Activated CD4-positive, alpha-beta T cell treated with anti-CD3 and anti-CD28 coated beads, Interleukin-2, amount 10 ng/mL, durations not matched to agents 7 days and 5 days (primary cell): ENCODE measurements at regions not wholly inside any gene's neighbourhood (a gene's known extent, or its start where the extent isn't known, plus 50 kb on each side); places are given as distances from the start of the nearest gene placed in this dataset.

Experiments
- CTCF ChIA-PET: fragments of 350-600 bp; sonication (Branson Sonifier 250); formaldehyde crosslinking; loops from one replicate; lab custom pipeline; 2021; ENCODE audit warnings: antibody characterized with exemption; lab: Charles Lee
- POLR2A ChIA-PET: fragments of 350-600 bp; sonication (Branson Sonifier 250); formaldehyde crosslinking; loops from one replicate; lab custom pipeline; 2021; ENCODE audit warnings: antibody characterized with exemption; lab: Charles Lee
- DNase-seq: peaks from one replicate; pipeline ENCODE4 v3.0.0-alpha.2; 2020
- H3K27ac Mint-ChIP-seq: one replicate; pipeline ENCODE4 v1.8.0; 2021; ENCODE audit warnings: mild to moderate bottlenecking, moderate library complexity, mixed read lengths
- H3K27me3 Mint-ChIP-seq: one replicate; pipeline ENCODE4 v1.8.0; 2021; ENCODE audit warnings: mixed read lengths
- H3K36me3 Mint-ChIP-seq: one replicate; pipeline ENCODE4 v1.8.0; 2021; ENCODE audit warnings: low read depth, mixed read lengths
- H3K4me1 Mint-ChIP-seq: one replicate; pipeline ENCODE4 v1.8.0; 2021; ENCODE audit warnings: mixed read lengths
- H3K4me3 Mint-ChIP-seq: one replicate; pipeline ENCODE4 v1.8.0; 2021; ENCODE audit warnings: mild to moderate bottlenecking, moderate library complexity, mixed read lengths
- H3K9me3 Mint-ChIP-seq: one replicate; pipeline ENCODE4 v1.8.0; 2021; ENCODE audit warnings: mixed read lengths

DNA sequence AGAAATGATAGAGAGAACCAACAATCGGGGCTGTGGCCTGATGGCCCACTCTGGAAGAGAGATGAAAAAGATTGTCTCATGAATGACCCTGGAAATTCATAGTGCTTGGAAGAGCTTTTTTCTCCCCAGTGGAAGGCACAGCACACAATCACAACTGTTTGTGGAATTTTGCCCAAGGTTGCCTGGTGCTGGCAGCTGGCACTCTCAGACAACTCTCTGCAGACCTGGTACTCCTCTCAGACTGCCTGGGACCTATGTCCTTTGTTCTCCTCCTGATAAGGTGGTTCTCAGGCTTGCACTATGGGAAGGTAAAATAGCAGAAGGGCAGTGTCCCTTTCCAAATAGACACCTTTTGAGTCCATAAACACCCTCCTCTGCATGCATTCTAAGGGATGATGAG, 144.1 kb upstream of the SEL1L start:
- Mint-ChIP-seq H3K9me3 (no peaks in the 10 kb centered on the region), H3K27me3 (peaks cover 1% of the 10 kb centered on the region), H3K4me1 (no peaks in the 10 kb centered on the region), H3K36me3 (no peaks in the 10 kb centered on the region), H3K27ac (no peak overlapping the region), H3K4me3 (no peak overlapping the region)
- ChIA-PET POLR2A (no interaction called here), CTCF (no interaction called here)
- no peak for DNase-seq

DNA sequence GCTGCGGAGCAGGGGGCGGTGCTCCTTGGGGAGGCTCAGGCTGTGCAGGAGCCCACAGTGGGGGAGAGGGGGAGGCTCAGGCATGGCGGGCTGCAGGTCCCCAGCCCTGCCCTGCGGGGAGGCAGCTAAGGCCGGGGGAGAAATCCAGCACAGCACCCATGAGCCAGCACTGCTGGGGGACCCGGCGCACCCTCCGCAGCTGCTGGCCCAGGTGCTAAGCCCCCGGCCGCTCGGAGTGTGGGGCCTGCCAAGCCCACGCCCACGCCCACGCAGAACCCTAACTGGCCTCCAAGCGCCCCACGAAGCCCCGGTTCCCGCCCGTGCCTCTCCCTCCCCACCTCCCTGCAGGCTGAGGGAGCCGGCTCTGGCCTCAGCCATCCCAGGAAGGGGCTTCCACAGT, 145.6 kb upstream of the SEL1L start:
- Mint-ChIP-seq H3K9me3 (no peaks in the 10 kb centered on the region), H3K4me3 (no peak overlapping the region), H3K27ac (no peak overlapping the region), H3K36me3 (no peaks in the 10 kb centered on the region), H3K4me1 (no peaks in the 10 kb centered on the region), H3K27me3 (peaks cover 1% of the 10 kb centered on the region)
- POLR2A ChIA-PET, result no interaction called here
- CTCF ChIA-PET, result no interaction called here
- no peak for DNase-seq

GRCh38 chr14:81681541-81681940, 147.9 kb upstream of the SEL1L start:
- Mint-ChIP-seq H3K36me3 (no peaks in the 10 kb centered on the region), H3K4me1 (no peaks in the 10 kb centered on the region), H3K4me3 (no peak overlapping the region), H3K27me3 (peaks cover 1% of the 10 kb centered on the region), H3K27ac (no peak overlapping the region), H3K9me3 (no peaks in the 10 kb centered on the region)
- POLR2A ChIA-PET, result no interaction called here
- no peak for DNase-seq
- CTCF ChIA-PET, result no interaction called here

DNA sequence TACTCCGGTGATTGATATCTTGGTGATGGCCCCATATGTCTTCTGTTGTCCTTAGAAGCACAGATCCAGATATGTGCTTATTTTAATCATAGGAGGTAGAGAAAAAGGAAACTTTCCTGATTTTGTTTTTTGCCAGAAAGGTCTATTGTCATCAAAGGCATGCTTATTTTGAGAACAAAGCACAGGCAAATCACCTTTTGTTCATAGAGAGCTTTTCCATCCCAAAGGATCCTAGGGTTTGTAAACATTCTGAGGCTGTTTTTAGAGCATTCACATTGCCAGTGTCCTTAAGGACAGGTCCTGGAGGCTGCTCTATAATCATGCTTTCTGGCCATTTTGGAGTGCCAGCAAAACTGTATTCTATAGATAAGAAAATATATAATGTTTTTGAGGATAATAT, 148.5 kb upstream of the SEL1L start:
- Mint-ChIP-seq H3K9me3 (no peaks in the 10 kb centered on the region), H3K27me3 (peaks cover 1% of the 10 kb centered on the region), H3K4me1 (no peaks in the 10 kb centered on the region), H3K36me3 (no peaks in the 10 kb centered on the region), H3K27ac (no peak overlapping the region), H3K4me3 (no peak overlapping the region)
- DNase-seq, result no peak
- POLR2A ChIA-PET, result no interaction called here
- CTCF ChIA-PET, result no interaction called here

DNA sequence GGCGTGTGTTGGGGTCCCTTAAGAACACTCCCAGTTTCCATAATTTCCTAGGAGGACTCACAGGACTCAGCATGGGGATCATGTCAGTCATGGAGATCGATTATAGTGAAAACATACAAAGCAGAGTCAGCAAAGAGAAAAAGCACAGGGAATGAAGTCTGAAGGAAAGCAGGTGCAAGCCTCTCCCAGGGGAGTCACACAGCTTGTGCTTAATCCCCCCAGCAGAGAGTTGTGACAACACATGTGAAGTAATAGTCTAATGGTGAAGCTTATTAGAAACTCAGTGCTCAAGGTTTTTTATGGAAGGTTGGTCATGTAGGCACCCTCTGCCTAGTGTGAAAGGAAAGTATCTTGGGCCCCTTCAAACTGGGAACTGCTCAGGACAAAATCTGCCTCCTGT, 149.0 kb upstream of the SEL1L start:
- ChIA-PET CTCF (no interaction called here), POLR2A (no interaction called here)
- no peaks in the 10 kb centered on the region for H3K36me3 Mint-ChIP-seq
- H3K27me3 Mint-ChIP-seq, result peaks cover 1% of the 10 kb centered on the region
- H3K4me1 Mint-ChIP-seq, result no peaks in the 10 kb centered on the region
- H3K9me3 Mint-ChIP-seq, result no peaks in the 10 kb centered on the region
- DNase-seq, result no peak
- no peak overlapping the region for H3K27ac Mint-ChIP-seq
- H3K4me3 Mint-ChIP-seq, result no peak overlapping the region

GRCh38 chr14:81684696-81685095, 151.0 kb upstream of the SEL1L start:
- no peak for DNase-seq
- POLR2A ChIA-PET, result no interaction called here
- Mint-ChIP-seq H3K4me1 (no peaks in the 10 kb centered on the region), H3K27me3 (peaks cover 1% of the 10 kb centered on the region), H3K4me3 (no peak overlapping the region), H3K9me3 (no peaks in the 10 kb centered on the region), H3K27ac (no peak overlapping the region), H3K36me3 (no peaks in the 10 kb centered on the region)
- CTCF ChIA-PET, result no interaction called here

DNA sequence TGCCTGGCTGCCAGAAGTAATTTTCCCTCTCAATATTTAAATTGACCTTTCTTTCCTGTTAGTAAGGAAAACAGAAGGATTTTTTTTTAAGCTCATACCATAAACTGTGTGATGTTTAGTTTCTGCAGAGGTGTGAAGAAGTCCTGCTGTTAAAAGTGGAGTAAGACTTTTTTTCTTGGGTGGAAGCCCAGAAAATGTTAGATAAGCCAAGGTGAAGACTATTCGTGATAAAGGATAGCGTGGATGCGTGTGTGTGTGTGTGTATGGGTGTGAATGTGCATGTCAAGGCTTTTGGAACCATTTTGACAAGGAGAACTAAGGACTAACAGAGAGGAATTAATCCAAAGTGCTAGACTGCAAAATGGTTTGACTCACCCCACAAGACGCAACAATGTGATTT, 152.9 kb upstream of the SEL1L start:
- ChIA-PET POLR2A (no interaction called here), CTCF (no interaction called here)
- H3K27me3 Mint-ChIP-seq, result no peaks in the 10 kb centered on the region
- H3K4me3 Mint-ChIP-seq, result no peak overlapping the region
- no peak overlapping the region for H3K27ac Mint-ChIP-seq
- no peaks in the 10 kb centered on the region for H3K36me3 Mint-ChIP-seq
- no peaks in the 10 kb centered on the region for H3K4me1 Mint-ChIP-seq
- no peaks in the 10 kb centered on the region for H3K9me3 Mint-ChIP-seq
- no peak for DNase-seq

DNA sequence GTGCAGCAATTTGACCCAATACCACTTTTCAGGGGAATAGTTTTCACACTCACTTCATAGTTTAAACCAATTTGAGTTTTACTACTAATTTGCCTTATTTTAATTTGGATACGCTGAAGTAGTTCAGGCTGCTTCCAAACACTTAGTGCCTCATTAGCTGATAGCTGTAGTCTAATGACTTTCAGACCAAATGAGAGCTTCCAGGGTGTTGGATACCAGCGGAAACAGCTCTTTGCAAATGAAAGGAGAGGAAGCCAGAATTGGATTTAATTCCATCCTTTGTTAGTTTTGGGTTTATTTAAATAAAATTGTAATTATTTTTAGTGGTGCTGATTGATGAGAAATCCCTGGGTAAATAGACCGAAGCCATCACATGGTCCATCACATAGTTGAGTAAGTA, 158.3 kb upstream of the SEL1L start:
- Mint-ChIP-seq H3K4me3 (no peak overlapping the region), H3K27me3 (no peaks in the 10 kb centered on the region), H3K9me3 (no peaks in the 10 kb centered on the region), H3K27ac (no peak overlapping the region), H3K4me1 (no peaks in the 10 kb centered on the region), H3K36me3 (no peaks in the 10 kb centered on the region)
- no peak for DNase-seq
- ChIA-PET POLR2A (no interaction called here), CTCF (no interaction called here)

DNA sequence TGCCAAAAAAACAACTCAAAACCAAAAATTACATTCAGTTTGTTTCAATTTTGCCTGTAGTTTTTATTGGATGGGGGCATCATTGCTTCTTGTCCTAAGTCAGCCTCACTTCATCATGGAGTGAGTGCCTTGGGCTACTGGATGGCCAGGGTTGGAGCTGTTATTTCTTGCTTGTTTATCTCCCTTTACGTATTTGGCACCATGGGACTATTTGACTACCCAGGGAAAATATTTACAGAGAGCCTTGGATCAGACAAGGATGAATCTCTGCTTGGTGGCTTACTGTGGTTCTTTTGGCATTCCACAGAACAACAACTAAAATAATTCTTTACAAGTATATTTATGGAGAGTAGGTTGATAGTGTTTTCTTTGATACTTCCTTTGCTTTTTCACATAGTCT, 160.8 kb upstream of the SEL1L start:
- POLR2A ChIA-PET, result no interaction called here
- Mint-ChIP-seq H3K36me3 (no peaks in the 10 kb centered on the region), H3K27ac (no peak overlapping the region), H3K9me3 (no peaks in the 10 kb centered on the region), H3K27me3 (no peaks in the 10 kb centered on the region), H3K4me1 (no peaks in the 10 kb centered on the region), H3K4me3 (no peak overlapping the region)
- CTCF ChIA-PET, result no interaction called here
- no peak for DNase-seq

GRCh38 chr14:81709681-81710080, 176.0 kb upstream of the SEL1L start:
- Mint-ChIP-seq H3K4me1 (no peaks in the 10 kb centered on the region), H3K36me3 (no peaks in the 10 kb centered on the region), H3K27me3 (no peaks in the 10 kb centered on the region), H3K9me3 (no peaks in the 10 kb centered on the region), H3K27ac (no peak overlapping the region), H3K4me3 (no peak overlapping the region)
- CTCF ChIA-PET, result no interaction called here
- POLR2A ChIA-PET, result no interaction called here
- no peak for DNase-seq

GRCh38 chr14:81710232-81710845, 176.7 kb upstream of the SEL1L start:
- Mint-ChIP-seq H3K9me3 (no peaks in the 10 kb centered on the region), H3K4me1 (no peaks in the 10 kb centered on the region), H3K36me3 (no peaks in the 10 kb centered on the region), H3K27me3 (no peaks in the 10 kb centered on the region), H3K4me3 (no peak overlapping the region), H3K27ac (no peak overlapping the region)
- DNase-seq, result peak; percentile 23
- CTCF ChIA-PET, result no interaction called here
- POLR2A ChIA-PET, result no interaction called here

GRCh38 chr14:81715731-81716130, 182.1 kb upstream of the SEL1L start:
- H3K4me1 Mint-ChIP-seq, result no peaks in the 10 kb centered on the region
- POLR2A ChIA-PET, result no interaction called here
- CTCF ChIA-PET, result no interaction called here
- H3K27ac Mint-ChIP-seq, result no peak overlapping the region
- H3K4me3 Mint-ChIP-seq, result no peak overlapping the region
- DNase-seq, result no peak
- no peaks in the 10 kb centered on the region for H3K36me3 Mint-ChIP-seq
- H3K27me3 Mint-ChIP-seq, result no peaks in the 10 kb centered on the region
- H3K9me3 Mint-ChIP-seq, result no peaks in the 10 kb centered on the region

DNA sequence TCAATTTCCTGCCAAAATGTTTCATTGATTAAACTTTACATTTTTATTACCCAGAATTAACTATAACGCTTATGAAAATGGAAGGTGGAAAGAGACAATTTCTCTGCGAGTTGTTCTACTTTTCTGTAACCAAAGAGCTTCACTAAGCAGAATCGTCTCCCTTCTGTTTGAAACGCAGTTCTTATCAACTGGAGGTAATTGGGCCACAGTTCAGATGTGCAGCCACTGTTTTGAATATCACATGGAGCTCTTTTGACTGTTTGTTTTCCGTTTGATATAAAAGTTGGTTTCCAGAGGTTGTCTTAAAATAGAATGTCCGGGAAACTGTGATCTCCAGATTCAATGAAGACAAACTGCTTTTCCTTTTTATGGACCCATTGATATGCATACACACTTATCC, 183.3 kb upstream of the SEL1L start:
- H3K4me1 Mint-ChIP-seq, result no peaks in the 10 kb centered on the region
- no peaks in the 10 kb centered on the region for H3K27me3 Mint-ChIP-seq
- ChIA-PET POLR2A (no interaction called here), CTCF (interaction anchor here (0.6 kb wide), 1 partner anchor 1387 kb away, joined by 4 read pairs; no protein-coding TSS in a partner anchor)
- H3K36me3 Mint-ChIP-seq, result no peaks in the 10 kb centered on the region
- no peaks in the 10 kb centered on the region for H3K9me3 Mint-ChIP-seq
- H3K27ac Mint-ChIP-seq, result no peak overlapping the region
- DNase-seq, result no peak
- no peak overlapping the region for H3K4me3 Mint-ChIP-seq

GRCh38 chr14:81723956-81724355, 190.3 kb upstream of the SEL1L start:
- Mint-ChIP-seq H3K9me3 (no peaks in the 10 kb centered on the region), H3K4me3 (no peak overlapping the region), H3K36me3 (no peaks in the 10 kb centered on the region), H3K27ac (no peak overlapping the region), H3K4me1 (no peaks in the 10 kb centered on the region), H3K27me3 (no peaks in the 10 kb centered on the region)
- CTCF ChIA-PET, result no interaction called here
- POLR2A ChIA-PET, result no interaction called here
- no peak for DNase-seq
